GM12878 (cell line): ENCODE measurements at regions not wholly inside any gene's neighbourhood (a gene's known extent, or its start where the extent isn't known, plus 50 kb on each side); places are given as distances from the start of the nearest gene placed in this dataset.

Experiments used
- ATAC-seq: fragments of 200-7000 bp; cut with Tn5 transposase; 3 replicates; pipeline ENCODE4 v1.9.1; 2020; ENCODE audit warnings: mild to moderate bottlenecking, moderate library complexity
- BruUV-seq: library from RNA; stranded (reverse); fragments of 400-500 nt; replicated peaks from 2 replicates; lab custom pipeline; 2021; lab: Mats Ljungman, UMichigan
- CTCF ChIA-PET: fragments of 300-600 bp; sonication (Branson Sonifier 250); formaldehyde crosslinking; extraction: SDS; loops from one replicate; lab custom pipeline; 2021; ENCODE audit warnings: inconsistent platforms; lab: Yijun Ruan, JAX
- POLR2A ChIA-PET: fragments of 350-600 bp; formaldehyde crosslinking; extraction: SDS; loops from one replicate; lab custom pipeline; 2021; ENCODE audit warnings: inconsistent platforms; lab: Charles Lee
- RAD21 ChIA-PET: fragments of 300-600 bp; sonication (Branson Sonifier 250); formaldehyde crosslinking; loops from one replicate; lab custom pipeline; 2023; ENCODE audit warnings: antibody characterized with exemption; ENCODE audit not compliant: unreplicated experiment; lab: Charles Lee
- SMC1A ChIA-PET: fragments of 300-600 bp; sonication (Branson Sonifier 250); formaldehyde crosslinking; loops from one replicate; lab custom pipeline; 2023; ENCODE audit not compliant: unreplicated experiment, uncharacterized antibody; lab: Charles Lee
- DNase-seq: peaks from one replicate; pipeline ENCODE4 v3.0.0-alpha.2; 2011; ENCODE audit warnings: low read depth, low spot score
- FAIRE-seq: peaks from 3 replicates; lab custom pipeline; 2011; peaks lifted over from hg19 to GRCh38; lab: Jason Lieb, UNC
- H2AFZ ChIP-seq: 2 replicates; pipeline ENCODE4 v1.6.0; 2011; ENCODE audit warnings: low read depth, low read length, control low read depth; ENCODE audit not compliant: control insufficient read depth
- H3K27ac ChIP-seq: 2 replicates; pipeline ENCODE4 v1.5.1; 2011; ENCODE audit warnings: control low read depth; ENCODE audit not compliant: control insufficient read depth, insufficient read depth
- H3K27me3 ChIP-seq, 2 experiments: replicated peaks in 1 of 2; 2 replicates each; pipeline versions ENCODE4 v1.6.0 to v1.6.1; 2011; ENCODE audit warnings: low read length in 1 of 2; ENCODE audit not compliant: control insufficient read depth in 2 of 2, insufficient read depth in 2 of 2
- H3K36me3 ChIP-seq, 2 experiments: 2 replicates each; pipeline ENCODE4 v1.5.1; 2011; ENCODE audit warnings: low read length in 1 of 2; ENCODE audit not compliant: control insufficient read depth in 2 of 2, insufficient read depth in 2 of 2
- H3K4me1 ChIP-seq: 2 replicates; pipeline ENCODE4 v1.6.1; 2011; ENCODE audit warnings: mild to moderate bottlenecking, low read length, moderate library complexity, mixed read lengths; ENCODE audit not compliant: control insufficient read depth, insufficient read depth
- H3K4me2 ChIP-seq: 2 replicates; pipeline ENCODE4 v1.6.0; 2011; ENCODE audit warnings: control low read depth; ENCODE audit not compliant: control insufficient read depth, insufficient read depth
- H3K4me3 ChIP-seq: fragments of 200-600 bp; sonication (generic); 2 replicates; pipeline ENCODE4 v1.5.1; 2016
- H3K79me2 ChIP-seq: 2 replicates; pipeline ENCODE4 v1.6.0; 2011; ENCODE audit warnings: low read length; ENCODE audit not compliant: control insufficient read depth, insufficient read depth
- H3K9ac ChIP-seq: 2 replicates; pipeline ENCODE4 v1.8.0; 2011; ENCODE audit warnings: low read length, control low read depth, mixed read lengths; ENCODE audit not compliant: control insufficient read depth, insufficient read depth
- H3K9me3 ChIP-seq: replicated peaks from 3 replicates; pipeline ENCODE4 v1.5.1; 2011; ENCODE audit warnings: mild to moderate bottlenecking, low read length; ENCODE audit not compliant: control insufficient read depth, insufficient read depth
- H4K20me1 ChIP-seq: 2 replicates; pipeline ENCODE4 v1.6.0; 2011; ENCODE audit not compliant: control insufficient read depth, insufficient read depth
- CBFB ChIP-seq: IDR thresholded peaks from 2 replicates; pipeline ENCODE4 v1.6.1; 2016; ENCODE audit warnings: antibody characterized with exemption, low read depth
- CUX1 ChIP-seq: IDR thresholded peaks from 2 replicates; pipeline ENCODE4 v1.6.1; 2012; ENCODE audit warnings: improper control_type of control experiment, low read depth, low read length; ENCODE audit not compliant: insufficient replicate concordance
- HDAC2 ChIP-seq: fragments of 200-600 bp; sonication (generic); IDR thresholded peaks from 2 replicates; pipeline ENCODE4 v1.6.1; 2017
- JUNB ChIP-seq: IDR thresholded peaks from 2 replicates; pipeline ENCODE4 v1.6.1; 2016; ENCODE audit warnings: antibody characterized with exemption, mild to moderate bottlenecking
- NBN ChIP-seq: fragments of 450-650 bp; IDR thresholded peaks from 2 replicates; pipeline ENCODE4 v1.6.1; 2016
- NR2F1 ChIP-seq: fragments of 450-650 bp; conservative IDR thresholded peaks from 2 replicates; pipeline ENCODE4 v1.6.1; 2017; ENCODE audit warnings: mild to moderate bottlenecking
- PBX3 ChIP-seq: IDR thresholded peaks from 2 replicates; pipeline ENCODE4 v1.6.1; 2011; ENCODE audit warnings: mild to moderate bottlenecking, low read depth, low read length, moderate library complexity; ENCODE audit not compliant: insufficient replicate concordance
- RFX5 ChIP-seq: IDR thresholded peaks from 2 replicates; pipeline ENCODE4 v1.6.1; 2011; ENCODE audit warnings: low read depth, low read length, improper control_type of control experiment
- RUNX3 ChIP-seq: IDR thresholded peaks from 2 replicates; pipeline ENCODE4 v1.6.1; 2012; ENCODE audit warnings: low read length, inconsistent platforms
- SMC3 ChIP-seq: IDR thresholded peaks from 2 replicates; pipeline ENCODE4 v1.6.1; 2011; ENCODE audit warnings: low read length, improper control_type of control experiment, borderline replicate concordance
- SPI1 ChIP-seq: IDR thresholded peaks from 2 replicates; pipeline ENCODE4 v1.6.1; 2011; ENCODE audit warnings: low read depth, mild to moderate bottlenecking, low read length, moderate library complexity, borderline replicate concordance; ENCODE audit not compliant: insufficient read depth
- TARDBP ChIP-seq: IDR thresholded peaks from 2 replicates; pipeline ENCODE4 v1.6.1; 2016; ENCODE audit warnings: borderline replicate concordance
- TCF3 ChIP-seq: IDR thresholded peaks from 2 replicates; pipeline ENCODE4 v1.6.1; 2012; ENCODE audit warnings: low read depth, mild to moderate bottlenecking, low read length, borderline replicate concordance; ENCODE audit not compliant: insufficient read depth
- USF1 ChIP-seq: IDR thresholded peaks from 2 replicates; pipeline ENCODE4 v1.6.1; 2011; ENCODE audit warnings: borderline replicate concordance, low read depth, mild to moderate bottlenecking, moderate library complexity, mixed read lengths, low read length; ENCODE audit not compliant: insufficient read depth; ENCODE audit errors: extremely low read length
- ZNF217 ChIP-seq: fragments of 450-650 bp; IDR thresholded peaks from 2 replicates; pipeline ENCODE4 v1.6.1; 2017; ENCODE audit warnings: antibody characterized with exemption, mild to moderate bottlenecking
- WGBS: methylation state at CpG from one replicate; pipeline ENCODE4 v1.1.6; 2016; ENCODE audit warnings: low lambda C conversion rate; ENCODE audit not compliant: insufficient replicate concordance, insufficient coverage; ENCODE audit errors: missing lambda C conversion rate; 5-methylcytosine and 5-hydroxymethylcytosine counted together
- in situ Hi-C: fragments of 300-500 bp; cut with MboI; formaldehyde crosslinking; loops from 9 replicates; pipeline ENCODE4 v1.14.3; 2018; ENCODE audit warnings: mixed read lengths
- intact Hi-C: fragments of 100-400 bp; cut with micrococcal nuclease; formaldehyde crosslinking; loops from one replicate; pipeline ENCODE4 v1.14.2; 2022; ENCODE audit not compliant: unreplicated experiment

GRCh38 chr12:115657081-115658013, 620.1 kb downstream of the MED13L start:
- Histone ChIP-seq H2AFZ (no peak overlapping the region), H3K9me3 (no peaks in the 10 kb centered on the region), H3K27me3 (peaks cover 0 to 2% of the 10 kb centered on the region in 2 experiments; a peak in 1 of 4 replicates), H4K20me1 (no peaks in the 10 kb centered on the region), H3K9ac (no peak overlapping the region), H3K79me2 (no peaks in the 10 kb centered on the region), H3K4me1 (no peaks in the 10 kb centered on the region), H3K36me3 (no peaks in the 10 kb centered on the region), H3K4me3 (no peak overlapping the region), H3K27ac (no peak overlapping the region), H3K4me2 (no peak overlapping the region)
- in situ Hi-C loops (no loop called here), intact Hi-C loops (no loop called here)
- ATAC-seq: no peak
- ChIA-PET RAD21 (no interaction called here), SMC1A (no interaction called here), CTCF (no interaction called here), POLR2A (no interaction called here)
- WGBS: 6% methylated on average over 6 of the region's 7 CpGs
- no peak for FAIRE-seq
- no peak for DNase-seq
- BruUV-seq: no TSS peak
- TF ChIP-seq RFX5: no peak
- TF ChIP-seq CUX1: no peak
- TF ChIP-seq USF1: no peak
- TF ChIP-seq ZNF217: no peak
- no peak for TF ChIP-seq NR2F1
- no peak for TF ChIP-seq TARDBP
- no peak for TF ChIP-seq HDAC2
- TF ChIP-seq RUNX3: no peak
- no peak for TF ChIP-seq NBN
- no peak for TF ChIP-seq SPI1
- TF ChIP-seq TCF3: no peak
- TF ChIP-seq PBX3: no peak
- TF ChIP-seq CBFB: no peak
- TF ChIP-seq SMC3: no peak
- TF ChIP-seq JUNB: no peak
